Vagina (tissue), 2 donors: ENCODE measurements at regions not wholly inside any gene's neighbourhood (a gene's known extent, or its start where the extent isn't known, plus 50 kb on each side); places are given as distances from the start of the nearest gene placed in this dataset.

Source experiments
- POLR2AphosphoS5 ChIP-seq, 2 donors: sonication (generic); formaldehyde crosslinking; IDR thresholded peaks; one replicate each; pipeline ENCODE4 v1.9.0; 2017; ENCODE audit warnings: antibody characterized with exemption in 2 of 2, mild to moderate bottlenecking in 2 of 2, low read depth in 1 of 2; ENCODE audit not compliant: insufficient read depth in 1 of 2
- TF ChIP-seq, protein P1 (sequence below), 3 experiments: fragments of 450-650 bp in 2 of 3; fragments of 200-600 bp in 1 of 3; sonication (generic) in 1 of 3; IDR thresholded peaks; one replicate each; pipeline ENCODE4 v1.5.1; 2017 to 2019; ENCODE audit warnings: antibody characterized with exemption in 3 of 3, mild to moderate bottlenecking in 2 of 3, moderate library complexity in 2 of 3

- TF ChIP-seq POLR2AphosphoS5 (IDR thresholded peaks at IDR 0.05; ENCODE audit: insufficient read depth in 1 of 2, low read depth in 1 of 2), result no peak
- TF ChIP-seq, protein P1, sequence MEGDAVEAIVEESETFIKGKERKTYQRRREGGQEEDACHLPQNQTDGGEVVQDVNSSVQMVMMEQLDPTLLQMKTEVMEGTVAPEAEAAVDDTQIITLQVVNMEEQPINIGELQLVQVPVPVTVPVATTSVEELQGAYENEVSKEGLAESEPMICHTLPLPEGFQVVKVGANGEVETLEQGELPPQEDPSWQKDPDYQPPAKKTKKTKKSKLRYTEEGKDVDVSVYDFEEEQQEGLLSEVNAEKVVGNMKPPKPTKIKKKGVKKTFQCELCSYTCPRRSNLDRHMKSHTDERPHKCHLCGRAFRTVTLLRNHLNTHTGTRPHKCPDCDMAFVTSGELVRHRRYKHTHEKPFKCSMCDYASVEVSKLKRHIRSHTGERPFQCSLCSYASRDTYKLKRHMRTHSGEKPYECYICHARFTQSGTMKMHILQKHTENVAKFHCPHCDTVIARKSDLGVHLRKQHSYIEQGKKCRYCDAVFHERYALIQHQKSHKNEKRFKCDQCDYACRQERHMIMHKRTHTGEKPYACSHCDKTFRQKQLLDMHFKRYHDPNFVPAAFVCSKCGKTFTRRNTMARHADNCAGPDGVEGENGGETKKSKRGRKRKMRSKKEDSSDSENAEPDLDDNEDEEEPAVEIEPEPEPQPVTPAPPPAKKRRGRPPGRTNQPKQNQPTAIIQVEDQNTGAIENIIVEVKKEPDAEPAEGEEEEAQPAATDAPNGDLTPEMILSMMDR (IDR thresholded peaks at IDR 0.05), result no peak
These were observed 239.2 kb downstream of the HS3ST3A1 start for GRCh38 chr17:13362341-13363122.
